ENCODE measurements at regions not wholly inside any gene's neighbourhood (a gene's known extent, or its start where the extent isn't known, plus 50 kb on each side); places are given as distances from the start of the nearest gene placed in this dataset.

DNA sequence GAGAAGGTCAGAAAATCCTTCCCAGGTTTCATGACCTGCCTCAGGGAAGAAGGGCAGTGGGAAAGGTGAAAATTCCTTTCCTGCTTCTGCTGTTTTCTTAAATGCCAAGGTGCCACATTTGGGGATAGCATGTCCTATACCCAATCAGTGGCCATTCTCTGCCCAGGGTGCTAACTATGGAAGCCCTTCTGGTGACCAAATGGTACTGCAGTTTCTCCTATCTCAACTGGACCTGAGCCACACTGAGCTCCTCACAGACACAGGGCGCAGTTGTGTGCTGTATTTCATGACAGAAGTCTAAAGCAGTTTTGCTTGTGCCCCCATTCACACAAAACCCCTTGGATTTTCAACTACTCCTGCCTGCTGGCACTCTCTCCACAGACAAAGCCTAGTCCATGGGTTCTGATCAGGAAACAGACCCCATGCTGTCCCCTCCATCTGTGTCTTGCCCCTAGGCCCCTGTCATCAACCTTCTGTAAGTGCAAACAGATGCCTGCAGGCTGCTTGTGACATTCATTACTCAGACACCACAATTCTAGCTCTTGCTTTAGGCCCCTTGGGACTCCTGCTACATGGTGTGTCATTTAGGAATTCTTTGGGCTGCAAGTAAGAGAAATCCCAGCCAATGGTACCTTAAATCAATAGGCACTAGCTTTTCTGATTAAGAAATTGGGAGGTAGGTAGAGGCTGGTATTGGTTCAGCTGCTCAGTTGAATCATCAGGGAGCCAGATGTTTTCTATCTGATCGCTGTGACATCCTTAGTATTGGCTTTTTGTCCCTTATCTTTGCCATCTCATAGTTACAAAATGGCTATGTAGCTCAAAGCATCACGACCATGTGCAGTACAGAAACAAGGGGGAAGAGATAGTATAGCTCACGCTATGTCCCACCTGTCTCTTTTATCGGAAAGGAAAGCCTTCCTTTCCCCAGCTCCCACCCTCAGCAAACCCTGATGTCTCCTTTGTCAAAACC, 147.8 kb downstream of the CD83 start:
- H3K27me3 ChIP-seq (ENCODE audit: control insufficient read depth in 1 of 2, insufficient read depth in 2 of 2, low read length in 2 of 2): no peaks in the 10 kb centered on the region
- H3K36me3 ChIP-seq (ENCODE audit: control insufficient read depth in 1 of 2, insufficient read depth in 2 of 2, low read length in 2 of 2): no peaks in the 10 kb centered on the region
- no peak overlapping the region for H3K9ac ChIP-seq (ENCODE audit: low read depth in 1 of 2, low read length in 2 of 2)
- no peak overlapping the region for H3K27ac ChIP-seq (ENCODE audit: low read depth, low read length)
- no peaks in the 10 kb centered on the region for H3K4me1 ChIP-seq (ENCODE audit: control insufficient read depth in 1 of 2, insufficient read depth in 2 of 2, low read length in 2 of 2)
- no peak overlapping the region for H3K4me3 ChIP-seq (ENCODE audit: low read depth in 1 of 2, low read length in 2 of 2)
- H3K9me3 ChIP-seq (ENCODE audit: control insufficient read depth in 1 of 2, low read length in 2 of 2): peaks cover 5 to 15% of the 10 kb centered on the region in 2 donors

DNA sequence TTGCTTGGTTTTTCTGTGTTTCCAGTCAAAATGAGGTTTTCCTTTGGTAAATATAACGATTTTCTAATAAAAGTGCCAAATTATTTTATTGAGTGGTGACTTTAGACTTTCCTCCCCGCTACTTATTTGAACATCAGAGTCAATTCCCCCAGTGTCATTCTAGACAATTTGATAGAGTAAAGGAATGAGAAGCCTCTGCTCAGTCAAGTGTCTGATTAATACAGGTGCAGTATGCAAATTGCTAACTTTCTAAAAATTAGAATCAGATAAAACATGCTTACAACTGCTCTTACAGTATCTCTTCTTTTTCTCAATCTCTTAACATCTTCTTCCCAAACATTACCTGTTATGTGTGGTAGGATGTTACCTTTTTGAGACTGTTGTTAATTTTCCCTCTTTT, 148.7 kb downstream of the CD83 start:
- H3K4me3 ChIP-seq (ENCODE audit: low read depth in 1 of 2, low read length in 2 of 2): no peak overlapping the region
- H3K9ac ChIP-seq (ENCODE audit: low read depth in 1 of 2, low read length in 2 of 2): no peak overlapping the region
- H3K36me3 ChIP-seq (ENCODE audit: control insufficient read depth in 1 of 2, insufficient read depth in 2 of 2, low read length in 2 of 2): no peaks in the 10 kb centered on the region
- peaks cover 5 to 9% of the 10 kb centered on the region in 2 donors for H3K9me3 ChIP-seq (ENCODE audit: control insufficient read depth in 1 of 2, low read length in 2 of 2)
- H3K27me3 ChIP-seq (ENCODE audit: control insufficient read depth in 1 of 2, insufficient read depth in 2 of 2, low read length in 2 of 2): no peaks in the 10 kb centered on the region
- peaks cover 8 to 9% of the 10 kb centered on the region in 2 donors for H3K4me1 ChIP-seq (ENCODE audit: control insufficient read depth in 1 of 2, insufficient read depth in 2 of 2, low read length in 2 of 2)
- no peak overlapping the region for H3K27ac ChIP-seq (ENCODE audit: low read depth, low read length)

DNA sequence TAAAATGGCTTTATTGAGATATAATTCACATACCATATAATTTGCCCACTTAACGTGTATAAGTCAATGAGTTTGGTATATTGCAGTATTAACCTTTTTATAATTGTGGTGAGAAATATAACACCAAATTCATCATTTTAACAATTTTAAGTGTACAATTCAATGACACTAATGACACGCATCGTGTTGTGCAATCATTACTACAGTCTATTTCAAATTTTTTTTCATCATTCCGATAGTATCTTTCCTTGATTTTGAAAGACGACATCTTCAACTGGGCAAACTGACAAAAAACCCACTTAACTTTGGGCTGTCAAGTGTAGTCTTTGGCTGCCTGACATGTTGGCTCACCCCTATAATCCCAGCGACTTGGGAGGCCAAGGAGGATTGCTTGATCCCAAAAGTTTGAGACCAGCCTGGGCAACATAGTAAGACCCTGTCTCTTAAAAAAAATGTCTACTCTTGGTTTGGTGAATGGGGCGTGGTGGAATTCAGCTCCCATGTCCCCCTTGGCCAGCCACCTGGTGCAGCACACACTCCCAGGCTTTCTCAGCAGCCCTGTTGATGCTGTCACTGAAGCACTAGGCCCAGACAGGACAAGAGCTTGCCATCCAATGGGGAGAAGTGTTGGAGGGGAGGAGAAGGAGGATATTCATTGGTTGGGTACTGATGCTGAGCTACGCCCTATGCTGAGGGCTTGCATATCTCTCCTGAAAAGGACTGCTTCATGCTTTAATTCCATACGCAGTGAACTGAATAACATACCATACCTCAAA, 150.5 kb downstream of the CD83 start:
- Histone ChIP-seq H3K36me3 (ENCODE audit: control insufficient read depth in 1 of 2, insufficient read depth in 2 of 2, low read length in 2 of 2) (no peaks in the 10 kb centered on the region), H3K9ac (ENCODE audit: low read depth in 1 of 2, low read length in 2 of 2) (no peak overlapping the region), H3K27ac (ENCODE audit: low read depth, low read length) (no peak overlapping the region), H3K4me1 (ENCODE audit: control insufficient read depth in 1 of 2, insufficient read depth in 2 of 2, low read length in 2 of 2) (peaks cover 9 to 13% of the 10 kb centered on the region in 2 donors), H3K27me3 (ENCODE audit: control insufficient read depth in 1 of 2, insufficient read depth in 2 of 2, low read length in 2 of 2) (no peaks in the 10 kb centered on the region), H3K4me3 (ENCODE audit: low read depth in 1 of 2, low read length in 2 of 2) (no peak overlapping the region), H3K9me3 (ENCODE audit: control insufficient read depth in 1 of 2, low read length in 2 of 2) (peaks cover 9 to 13% of the 10 kb centered on the region in 2 donors)

DNA sequence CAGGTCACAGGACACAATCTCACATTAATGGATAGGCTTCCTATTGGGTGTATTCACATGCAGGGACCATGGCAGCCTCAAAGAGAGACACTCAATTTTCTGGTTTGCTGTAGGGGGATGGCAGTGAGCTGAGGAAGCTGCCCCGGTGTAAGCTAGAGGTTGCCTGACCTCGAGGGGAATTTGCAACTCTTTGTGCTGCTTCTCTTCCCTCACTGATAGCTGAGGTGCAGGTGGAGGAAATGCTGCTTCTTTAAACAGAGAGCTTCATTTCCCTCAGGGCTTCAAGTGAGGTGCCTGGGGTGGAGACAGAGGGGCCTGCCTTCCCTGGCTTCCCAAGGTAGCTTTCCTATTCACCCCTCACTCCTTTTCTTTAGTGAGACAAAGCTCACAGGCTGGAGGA, 151.9 kb downstream of the CD83 start:
- H3K4me1 ChIP-seq (ENCODE audit: control insufficient read depth in 1 of 2, insufficient read depth in 2 of 2, low read length in 2 of 2): peaks cover 9 to 13% of the 10 kb centered on the region in 2 donors
- H3K27me3 ChIP-seq (ENCODE audit: control insufficient read depth in 1 of 2, insufficient read depth in 2 of 2, low read length in 2 of 2): no peaks in the 10 kb centered on the region
- no peak overlapping the region for H3K9ac ChIP-seq (ENCODE audit: low read depth in 1 of 2, low read length in 2 of 2)
- no peak overlapping the region for H3K4me3 ChIP-seq (ENCODE audit: low read depth in 1 of 2, low read length in 2 of 2)
- H3K36me3 ChIP-seq (ENCODE audit: control insufficient read depth in 1 of 2, insufficient read depth in 2 of 2, low read length in 2 of 2): no peaks in the 10 kb centered on the region
- no peak overlapping the region for H3K27ac ChIP-seq (ENCODE audit: low read depth, low read length)
- peaks cover under 1 to 8% of the 10 kb centered on the region in 2 donors for H3K9me3 ChIP-seq (ENCODE audit: control insufficient read depth in 1 of 2, low read length in 2 of 2)

DNA sequence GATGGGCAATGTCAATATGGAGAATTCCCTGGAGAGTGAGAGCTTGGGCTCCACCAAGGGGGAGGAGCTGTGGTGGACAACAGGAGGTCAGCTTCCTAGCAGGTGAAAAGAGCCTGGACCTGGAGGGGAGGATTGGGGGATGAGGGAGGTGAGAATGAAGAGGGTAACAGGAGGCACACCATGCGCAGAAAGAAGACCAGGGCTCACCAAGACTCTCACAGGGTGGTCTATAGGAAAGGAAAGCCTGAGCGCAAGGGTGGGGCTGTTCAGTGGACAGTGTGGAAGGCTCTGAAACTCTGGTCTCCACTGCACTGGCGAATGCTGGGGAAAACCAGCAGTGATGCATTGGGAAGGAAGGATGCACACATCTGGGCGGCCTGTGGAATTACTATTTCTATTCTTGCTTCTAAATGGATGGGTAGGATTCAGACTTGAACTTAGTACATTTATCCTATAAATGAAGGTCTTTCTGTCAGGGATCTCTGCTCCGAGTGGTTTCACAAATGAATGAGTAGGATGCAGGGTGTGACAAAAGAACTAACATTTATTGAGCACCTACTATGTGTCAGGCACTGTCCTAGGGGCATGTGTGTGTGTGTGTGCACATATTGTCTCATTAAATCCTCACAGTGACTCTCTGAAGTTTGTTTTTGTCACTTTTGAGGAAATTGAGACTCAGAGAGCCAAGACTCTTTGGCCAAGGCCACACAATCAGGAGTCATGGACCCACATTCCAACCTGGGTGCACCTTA, 152.7 kb downstream of the CD83 start:
- H3K9me3 ChIP-seq (ENCODE audit: control insufficient read depth in 1 of 2, low read length in 2 of 2): peaks cover 0 to 8% of the 10 kb centered on the region in 2 donors
- no peak overlapping the region for H3K27ac ChIP-seq (ENCODE audit: low read depth, low read length)
- H3K4me1 ChIP-seq (ENCODE audit: control insufficient read depth in 1 of 2, insufficient read depth in 2 of 2, low read length in 2 of 2): peaks cover 9 to 13% of the 10 kb centered on the region in 2 donors
- H3K36me3 ChIP-seq (ENCODE audit: control insufficient read depth in 1 of 2, insufficient read depth in 2 of 2, low read length in 2 of 2): no peaks in the 10 kb centered on the region
- H3K4me3 ChIP-seq (ENCODE audit: low read depth in 1 of 2, low read length in 2 of 2): no peak overlapping the region
- H3K9ac ChIP-seq (ENCODE audit: low read depth in 1 of 2, low read length in 2 of 2): no peak overlapping the region
- H3K27me3 ChIP-seq (ENCODE audit: control insufficient read depth in 1 of 2, insufficient read depth in 2 of 2, low read length in 2 of 2): no peaks in the 10 kb centered on the region

DNA sequence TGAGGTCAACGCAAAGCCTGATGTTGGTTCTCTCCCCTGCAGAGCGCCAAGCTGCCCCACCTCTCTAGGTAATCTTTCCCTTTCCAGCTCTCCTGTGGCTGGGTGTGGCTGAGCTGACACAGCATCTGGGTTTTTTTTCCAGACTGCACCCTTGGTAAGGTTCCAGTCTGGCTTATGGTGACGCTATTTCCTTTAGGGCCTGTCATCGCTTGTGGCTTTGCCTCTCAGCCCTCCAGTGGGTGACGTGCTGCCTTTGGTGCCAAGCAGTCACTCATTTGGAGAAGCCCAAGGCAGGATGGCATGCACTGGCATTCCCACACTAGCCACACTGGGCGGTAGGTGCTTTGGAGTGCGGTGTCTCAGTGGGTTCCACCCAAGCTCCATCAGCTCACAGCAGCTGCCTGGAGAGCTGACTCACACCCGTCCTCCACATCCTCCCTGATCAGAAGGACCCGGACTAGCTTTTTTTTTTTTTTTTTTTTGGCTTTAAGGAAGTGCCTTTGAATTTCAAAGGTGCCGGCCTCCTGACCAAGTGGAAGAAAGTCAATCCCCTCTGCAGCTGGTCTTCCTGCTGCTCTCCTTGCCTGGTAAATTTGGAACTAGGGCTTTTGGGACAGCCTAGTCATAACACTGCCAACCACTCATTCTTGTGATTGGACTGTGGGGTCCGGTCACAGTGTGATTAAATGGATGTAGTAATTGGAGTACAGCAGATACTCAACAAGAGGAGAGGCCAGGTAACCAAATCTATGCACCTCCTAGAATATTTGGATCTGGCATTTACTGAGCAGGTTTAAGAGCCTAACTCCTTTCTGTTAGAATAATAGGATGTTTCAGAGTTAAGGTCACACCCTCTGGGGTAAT, 153.6 kb downstream of the CD83 start:
- peaks cover 0 to 8% of the 10 kb centered on the region in 2 donors for H3K9me3 ChIP-seq (ENCODE audit: control insufficient read depth in 1 of 2, low read length in 2 of 2)
- H3K36me3 ChIP-seq (ENCODE audit: control insufficient read depth in 1 of 2, insufficient read depth in 2 of 2, low read length in 2 of 2): no peaks in the 10 kb centered on the region
- H3K4me3 ChIP-seq (ENCODE audit: low read depth in 1 of 2, low read length in 2 of 2): no peak overlapping the region
- no peak overlapping the region for H3K27ac ChIP-seq (ENCODE audit: low read depth, low read length)
- H3K27me3 ChIP-seq (ENCODE audit: control insufficient read depth in 1 of 2, insufficient read depth in 2 of 2, low read length in 2 of 2): no peaks in the 10 kb centered on the region
- no peak overlapping the region for H3K9ac ChIP-seq (ENCODE audit: low read depth in 1 of 2, low read length in 2 of 2)
- peaks cover 13 to 14% of the 10 kb centered on the region in 2 donors for H3K4me1 ChIP-seq (ENCODE audit: control insufficient read depth in 1 of 2, insufficient read depth in 2 of 2, low read length in 2 of 2)

DNA sequence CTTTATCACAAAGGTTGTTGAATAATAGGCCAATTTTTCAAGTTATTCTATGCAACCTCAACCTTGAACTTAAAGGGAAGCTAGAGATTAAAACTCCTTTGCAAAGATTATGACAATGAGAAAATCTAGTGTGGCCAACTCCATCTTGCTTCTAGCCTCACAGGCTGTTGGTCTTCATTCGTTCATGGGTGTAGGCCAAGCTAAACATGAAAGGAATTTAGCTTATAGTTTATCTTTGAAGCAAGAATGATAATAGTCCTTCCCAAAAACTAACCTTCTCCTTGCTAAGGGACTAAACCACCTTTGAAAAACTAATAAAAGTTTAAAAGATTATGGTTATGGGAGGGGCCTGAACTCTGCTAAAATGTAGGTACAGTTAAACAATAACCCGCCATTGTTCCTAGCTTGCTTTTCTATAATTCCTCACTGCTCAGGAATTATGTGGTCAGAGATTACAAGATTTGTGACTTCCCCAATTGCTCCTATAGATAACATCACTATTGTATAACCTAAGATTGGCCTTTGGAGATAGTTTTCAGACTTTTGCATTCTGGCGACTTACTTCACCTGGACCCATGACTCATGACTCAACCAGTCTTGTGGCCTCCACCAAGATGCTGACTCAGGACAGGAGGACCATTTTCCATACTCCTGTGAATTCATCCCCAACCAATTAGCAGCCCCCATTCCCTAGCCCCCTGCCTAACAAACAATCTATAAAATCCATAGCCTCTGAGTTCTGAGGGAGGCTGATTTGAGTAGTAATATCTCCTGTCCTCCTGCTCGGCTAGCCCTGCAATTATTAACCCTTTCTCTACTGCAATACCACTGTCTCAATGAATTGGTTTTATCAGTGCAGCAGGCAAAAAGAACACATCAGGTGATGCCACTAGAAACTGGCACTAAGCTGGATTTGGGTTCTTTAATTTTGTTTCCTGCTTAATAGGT, 154.5 kb downstream of the CD83 start:
- peaks cover 13 to 15% of the 10 kb centered on the region in 2 donors for H3K4me1 ChIP-seq (ENCODE audit: control insufficient read depth in 1 of 2, insufficient read depth in 2 of 2, low read length in 2 of 2)
- H3K9ac ChIP-seq (ENCODE audit: low read depth in 1 of 2, low read length in 2 of 2): no peak overlapping the region
- no peak overlapping the region for H3K4me3 ChIP-seq (ENCODE audit: low read depth in 1 of 2, low read length in 2 of 2)

DNA sequence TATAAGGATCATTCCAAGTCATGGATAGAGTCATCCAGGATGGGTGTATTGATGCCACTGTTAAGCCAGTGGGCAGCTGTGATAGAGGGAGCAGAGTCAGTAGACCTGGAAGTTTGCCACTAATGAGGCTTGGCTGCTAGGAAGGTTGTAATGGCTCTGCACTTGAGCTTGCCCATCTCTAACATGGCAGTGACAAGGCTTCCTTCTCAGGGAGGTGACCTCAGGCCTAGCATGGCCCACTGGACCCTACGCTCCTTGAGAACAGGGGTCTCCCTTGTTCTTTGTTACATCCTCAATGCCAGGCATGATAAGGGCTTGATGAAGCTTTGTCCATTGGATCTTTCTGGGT, 155.1 kb downstream of the CD83 start:
- Histone ChIP-seq H3K9ac (ENCODE audit: low read depth in 1 of 2, low read length in 2 of 2) (no peak overlapping the region), H3K27ac (ENCODE audit: low read depth, low read length) (no peak overlapping the region), H3K4me1 (ENCODE audit: control insufficient read depth in 1 of 2, insufficient read depth in 2 of 2, low read length in 2 of 2) (peaks cover 16 to 20% of the 10 kb centered on the region in 2 donors), H3K9me3 (ENCODE audit: control insufficient read depth in 1 of 2, low read length in 2 of 2) (peaks cover 0 to 8% of the 10 kb centered on the region in 2 donors), H3K4me3 (ENCODE audit: low read depth in 1 of 2, low read length in 2 of 2) (no peak overlapping the region), H3K27me3 (ENCODE audit: control insufficient read depth in 1 of 2, insufficient read depth in 2 of 2, low read length in 2 of 2) (no peaks in the 10 kb centered on the region), H3K36me3 (ENCODE audit: control insufficient read depth in 1 of 2, insufficient read depth in 2 of 2, low read length in 2 of 2) (no peaks in the 10 kb centered on the region)

More for the DNA sequence above, 154.5 kb downstream of the CD83 start:
- Histone ChIP-seq H3K9me3 (ENCODE audit: control insufficient read depth in 1 of 2, low read length in 2 of 2) (peaks cover 0 to 8% of the 10 kb centered on the region in 2 donors), H3K27me3 (ENCODE audit: control insufficient read depth in 1 of 2, insufficient read depth in 2 of 2, low read length in 2 of 2) (no peaks in the 10 kb centered on the region), H3K36me3 (ENCODE audit: control insufficient read depth in 1 of 2, insufficient read depth in 2 of 2, low read length in 2 of 2) (no peaks in the 10 kb centered on the region), H3K27ac (ENCODE audit: low read depth, low read length) (no peak overlapping the region)
